ENCODE measurements at regions not wholly inside any gene's neighbourhood (a gene's known extent, or its start where the extent isn't known, plus 50 kb on each side); places are given as distances from the start of the nearest gene placed in this dataset.

DNA sequence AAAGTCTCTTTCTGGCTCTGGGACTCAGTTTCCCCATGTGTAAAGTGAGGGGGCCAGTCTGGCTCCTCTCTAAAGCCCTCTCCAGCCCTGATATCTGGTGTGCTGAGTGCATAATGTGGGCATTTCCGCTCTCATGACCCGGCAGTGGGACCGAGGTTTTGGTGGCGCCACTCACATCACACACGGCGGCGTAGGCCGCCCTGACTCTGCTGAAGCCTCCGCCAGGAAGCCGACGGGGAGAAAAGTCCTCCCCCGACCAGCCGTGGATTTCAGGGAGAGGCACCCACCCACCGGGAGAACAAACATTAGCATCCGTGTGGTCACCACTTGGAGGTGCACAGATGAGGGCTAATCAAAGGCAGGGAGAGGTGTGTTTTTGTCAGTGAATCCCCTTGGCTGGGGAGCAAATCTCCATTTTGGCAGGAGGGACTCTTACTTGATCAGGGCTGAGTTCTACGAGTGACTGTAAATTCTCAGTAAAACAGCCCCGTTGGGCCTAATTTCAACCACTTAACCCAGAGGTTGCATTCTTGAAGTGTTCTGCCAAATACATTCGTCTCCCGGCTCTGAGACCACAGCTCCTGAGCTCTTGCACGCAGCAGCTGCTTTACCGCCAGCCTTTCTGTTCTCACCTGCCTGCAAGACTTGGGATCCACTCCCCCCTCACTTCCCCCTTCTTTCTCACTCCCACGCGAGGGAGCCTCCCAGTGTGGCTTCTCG, 118.2 kb downstream of the FOXD2 start:
- no peak for TF ChIP-seq CTCF (IDR thresholded peaks at IDR 0.05)
- TF ChIP-seq POLR2A (IDR thresholded peaks at IDR 0.05) = no peak

Measured in uterus (tissue), 2 donors.